ENCODE measurements at regions not wholly inside any gene's neighbourhood (a gene's known extent, or its start where the extent isn't known, plus 50 kb on each side); places are given as distances from the start of the nearest gene placed in this dataset.

GRCh38 chr9:105877721-105878120 is 183.4 kb downstream of the TMEM38B start:
- intact Hi-C loops (cut with micrococcal nuclease), result no loop called here
- DNase-seq (ENCODE audit: low spot score), result no peak

GRCh38 chr9:105879181-105879580 is 184.8 kb downstream of the TMEM38B start:
- Mint-ChIP-seq H3K4me1 (ENCODE audit: low read depth) (peaks cover 15% of the 10 kb centered on the region), H3K27ac (no peak overlapping the region), H3K36me3 (ENCODE audit: low read depth) (no peaks in the 10 kb centered on the region), H3K9me3 (no peaks in the 10 kb centered on the region), H3K27me3 (ENCODE audit: insufficient read depth) (peaks cover 16% of the 10 kb centered on the region), H3K4me3 (no peak overlapping the region)
- intact Hi-C loops (cut with micrococcal nuclease), result no loop called here
- DNase-seq (ENCODE audit: low spot score), result no peak

More at GRCh38 chr9:105877721-105878120, 183.4 kb downstream of the TMEM38B start:
- Mint-ChIP-seq H3K4me3 (no peak overlapping the region), H3K27me3 (ENCODE audit: insufficient read depth) (peaks cover 17% of the 10 kb centered on the region), H3K27ac (no peak overlapping the region), H3K9me3 (no peaks in the 10 kb centered on the region), H3K36me3 (ENCODE audit: low read depth) (no peaks in the 10 kb centered on the region), H3K4me1 (ENCODE audit: low read depth) (peaks cover under 1% of the 10 kb centered on the region)

- Mint-ChIP-seq H3K27me3 (ENCODE audit: insufficient read depth) (peaks cover 16% of the 10 kb centered on the region), H3K9me3 (no peaks in the 10 kb centered on the region), H3K4me3 (no peak overlapping the region), H3K4me1 (ENCODE audit: low read depth) (peaks cover 28% of the 10 kb centered on the region), H3K36me3 (ENCODE audit: low read depth) (no peaks in the 10 kb centered on the region), H3K27ac (no peak overlapping the region)
- intact Hi-C loops (cut with micrococcal nuclease), result loop anchor here (5.0 kb wide), 2 partner anchors 273 to 1292 kb away; no protein-coding TSS in a partner anchor
- no peak for DNase-seq (ENCODE audit: low spot score)
Observed at GRCh38 chr9:105880517-105880916, 186.2 kb downstream of the TMEM38B start.

DNA sequence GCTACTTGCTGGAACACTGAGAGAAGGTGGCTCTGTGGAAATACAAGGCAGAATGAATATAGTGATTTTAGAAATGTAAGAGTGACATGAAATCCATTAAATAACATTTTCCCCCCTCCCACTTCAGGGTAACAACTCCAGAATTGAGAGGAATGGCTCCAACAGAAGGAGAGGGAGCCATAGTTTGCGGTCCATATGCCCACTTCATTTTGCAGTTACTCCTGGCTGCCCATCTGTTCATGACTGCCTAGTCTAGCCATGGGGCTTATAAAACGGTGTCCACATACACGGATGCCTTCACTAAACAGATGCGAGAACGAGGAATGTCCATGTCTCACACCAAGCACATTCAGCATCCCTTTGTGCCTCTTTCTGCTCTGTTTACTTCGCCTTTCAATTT is 186.7 kb downstream of the TMEM38B start:
- no peaks in the 10 kb centered on the region for H3K36me3 Mint-ChIP-seq (ENCODE audit: low read depth)
- intact Hi-C loops (cut with micrococcal nuclease), result loop anchor here (1.0 to 5.0 kb wide), 3 partner anchors 39 to 1291 kb away; no protein-coding TSS in a partner anchor
- H3K9me3 Mint-ChIP-seq, result no peaks in the 10 kb centered on the region

GRCh38 chr9:105881654-105882349 is 187.5 kb downstream of the TMEM38B start:
- no peak overlapping the region for H3K4me3 Mint-ChIP-seq
- intact Hi-C loops (cut with micrococcal nuclease), result loop anchor here (1.0 to 5.0 kb wide), 3 partner anchors 40 to 1290 kb away; no protein-coding TSS in a partner anchor
- H3K27ac Mint-ChIP-seq, result no peak overlapping the region
- peak; percentile 52 for DNase-seq (ENCODE audit: low spot score)
- H3K4me1 Mint-ChIP-seq (ENCODE audit: low read depth), result peaks cover 30% of the 10 kb centered on the region
- no peaks in the 10 kb centered on the region for H3K36me3 Mint-ChIP-seq (ENCODE audit: low read depth)
- H3K9me3 Mint-ChIP-seq, result no peaks in the 10 kb centered on the region
- peaks cover 14% of the 10 kb centered on the region for H3K27me3 Mint-ChIP-seq (ENCODE audit: insufficient read depth)

More for the DNA sequence above, 186.7 kb downstream of the TMEM38B start:
- Mint-ChIP-seq H3K4me1 (ENCODE audit: low read depth) (peaks cover 30% of the 10 kb centered on the region), H3K4me3 (no peak overlapping the region), H3K27me3 (ENCODE audit: insufficient read depth) (peaks cover 16% of the 10 kb centered on the region), H3K27ac (no peak overlapping the region)
- no peak for DNase-seq (ENCODE audit: low spot score)

DNA sequence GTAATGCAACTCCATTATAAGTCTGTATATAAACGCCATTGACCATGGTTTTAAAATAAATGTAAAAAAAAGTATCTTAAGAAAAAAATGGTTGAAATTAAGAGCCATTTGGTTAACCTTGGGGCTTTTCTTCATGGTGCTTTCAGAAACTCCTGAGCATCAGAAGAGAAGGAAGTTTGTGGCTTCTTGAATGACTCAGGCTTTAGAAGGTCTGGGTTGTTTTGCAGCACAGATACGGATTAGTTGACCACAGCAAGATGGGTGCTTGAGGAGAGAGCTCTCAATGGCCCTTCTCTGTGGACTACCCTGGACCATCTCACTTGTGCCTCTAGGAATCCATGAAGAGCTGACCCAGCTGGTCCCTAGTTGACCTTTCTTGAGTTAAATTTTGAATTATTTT is 189.5 kb downstream of the TMEM38B start:
- peak; percentile 5 for DNase-seq (ENCODE audit: low spot score)
- intact Hi-C loops (cut with micrococcal nuclease), result loop anchor here (5.0 kb wide), 2 partner anchors 277 to 1288 kb away; no protein-coding TSS in a partner anchor
- H3K4me1 Mint-ChIP-seq (ENCODE audit: low read depth), result peaks cover 30% of the 10 kb centered on the region

DNA sequence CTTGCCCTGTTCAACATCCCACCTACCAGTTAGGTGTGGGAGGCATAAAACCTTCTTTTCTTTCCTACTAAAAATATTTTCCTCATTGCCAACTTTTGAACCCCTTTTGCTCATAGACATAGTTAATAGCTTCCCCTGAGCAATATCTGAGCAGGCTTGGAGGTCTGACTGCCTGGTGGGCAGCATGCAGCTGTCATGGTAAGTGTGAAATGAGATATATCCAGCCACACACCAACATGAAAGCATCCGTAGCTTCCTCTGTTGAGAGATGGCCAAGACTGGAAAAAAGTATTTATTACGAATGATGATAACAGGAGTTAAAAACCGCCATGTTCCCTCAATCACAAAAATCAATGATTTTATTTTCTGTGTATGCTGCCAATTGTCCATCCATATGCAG is 190.1 kb downstream of the TMEM38B start:
- DNase-seq (ENCODE audit: low spot score), result no peak
- no peak overlapping the region for H3K4me3 Mint-ChIP-seq
- H3K27me3 Mint-ChIP-seq (ENCODE audit: insufficient read depth), result peaks cover 12% of the 10 kb centered on the region
- intact Hi-C loops (cut with micrococcal nuclease), result loop anchor here (5.0 kb wide), 2 partner anchors 277 to 1288 kb away; no protein-coding TSS in a partner anchor
- H3K9me3 Mint-ChIP-seq, result no peaks in the 10 kb centered on the region
- no peaks in the 10 kb centered on the region for H3K36me3 Mint-ChIP-seq (ENCODE audit: low read depth)
- no peak overlapping the region for H3K27ac Mint-ChIP-seq
- peaks cover 30% of the 10 kb centered on the region for H3K4me1 Mint-ChIP-seq (ENCODE audit: low read depth)

More for the DNA sequence above, 189.5 kb downstream of the TMEM38B start:
- H3K4me3 Mint-ChIP-seq, result peak overlapping the region; percentile 12
- peak overlapping the region; percentile 58 for H3K27ac Mint-ChIP-seq
- no peaks in the 10 kb centered on the region for H3K36me3 Mint-ChIP-seq (ENCODE audit: low read depth)
- H3K27me3 Mint-ChIP-seq (ENCODE audit: insufficient read depth), result peaks cover 14% of the 10 kb centered on the region
- H3K9me3 Mint-ChIP-seq, result no peaks in the 10 kb centered on the region

DNA sequence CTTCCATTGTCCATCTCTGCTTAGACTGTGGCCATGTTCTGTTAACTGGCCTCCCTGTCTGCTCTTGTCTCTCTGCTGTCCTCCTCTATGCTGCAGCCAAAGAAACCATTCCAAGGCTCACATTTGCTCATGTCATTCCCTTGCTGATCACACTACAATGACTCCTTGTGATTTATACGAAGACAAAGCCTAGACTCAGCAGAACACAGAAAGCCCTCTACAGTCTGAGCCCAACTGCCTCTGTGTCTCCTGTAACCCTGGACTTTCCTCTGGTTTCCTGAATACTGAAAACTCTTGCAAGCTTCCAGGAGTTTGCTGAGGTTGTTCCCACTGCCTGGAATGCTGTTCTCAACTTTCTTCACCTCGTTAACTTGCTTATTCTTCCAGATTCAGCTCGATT is 191.8 kb downstream of the TMEM38B start:
- Mint-ChIP-seq H3K27ac (no peak overlapping the region), H3K4me1 (ENCODE audit: low read depth) (peaks cover 30% of the 10 kb centered on the region)
- intact Hi-C loops (cut with micrococcal nuclease), result no loop called here

GRCh38 chr9:105887679-105888078 is 193.3 kb downstream of the TMEM38B start:
- intact Hi-C loops (cut with micrococcal nuclease), result no loop called here
- peaks cover 10% of the 10 kb centered on the region for H3K27me3 Mint-ChIP-seq (ENCODE audit: insufficient read depth)
- H3K9me3 Mint-ChIP-seq, result no peaks in the 10 kb centered on the region
- no peak for DNase-seq (ENCODE audit: low spot score)
- H3K4me1 Mint-ChIP-seq (ENCODE audit: low read depth), result peaks cover 30% of the 10 kb centered on the region
- no peaks in the 10 kb centered on the region for H3K36me3 Mint-ChIP-seq (ENCODE audit: low read depth)
- no peak overlapping the region for H3K27ac Mint-ChIP-seq
- H3K4me3 Mint-ChIP-seq, result no peak overlapping the region

More for the DNA sequence above, 191.8 kb downstream of the TMEM38B start:
- DNase-seq (ENCODE audit: low spot score), result no peak
- Mint-ChIP-seq H3K27me3 (ENCODE audit: insufficient read depth) (peaks cover 11% of the 10 kb centered on the region), H3K9me3 (no peaks in the 10 kb centered on the region), H3K36me3 (ENCODE audit: low read depth) (no peaks in the 10 kb centered on the region), H3K4me3 (no peak overlapping the region)

DNA sequence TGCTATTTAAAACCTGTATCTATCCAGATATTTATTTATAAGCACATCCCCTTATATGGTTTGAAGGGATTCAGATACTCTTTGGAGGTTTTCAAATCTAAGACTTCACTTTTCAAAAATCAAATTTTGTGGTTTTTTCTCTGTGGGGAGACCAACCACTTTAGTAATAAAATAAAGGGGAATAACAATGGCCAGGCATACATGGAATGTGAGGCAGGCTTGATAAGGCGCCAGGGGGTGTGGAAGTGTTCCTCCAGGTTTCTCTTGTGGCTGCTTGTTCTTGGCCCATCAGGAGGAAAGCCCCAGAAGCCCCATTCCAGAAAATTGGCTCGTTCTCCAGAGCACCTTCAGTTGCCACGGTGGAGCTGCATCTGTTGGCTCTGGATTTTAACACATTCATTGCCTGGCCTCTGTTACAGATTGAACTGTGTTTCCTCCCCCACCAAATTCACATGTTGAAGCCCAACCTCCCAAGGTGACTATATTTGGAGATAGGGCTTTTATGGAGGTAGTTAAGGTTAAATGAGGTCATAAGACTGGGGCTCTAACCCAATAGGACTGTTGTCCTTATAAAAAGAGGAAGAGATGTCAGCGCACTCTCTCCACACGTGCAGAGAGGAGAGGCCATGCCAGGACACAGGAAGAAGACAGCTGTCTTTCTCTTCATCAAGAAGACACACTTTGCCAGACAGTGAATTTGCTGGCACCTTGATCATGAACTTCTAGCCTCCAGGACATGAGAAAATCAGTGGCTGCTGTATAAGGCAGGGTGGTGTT is 195.9 kb downstream of the TMEM38B start:
- H3K27ac Mint-ChIP-seq, result no peak overlapping the region
- no peaks in the 10 kb centered on the region for H3K9me3 Mint-ChIP-seq
- no peaks in the 10 kb centered on the region for H3K36me3 Mint-ChIP-seq (ENCODE audit: low read depth)
- peaks cover 5% of the 10 kb centered on the region for H3K4me1 Mint-ChIP-seq (ENCODE audit: low read depth)
- intact Hi-C loops (cut with micrococcal nuclease), result no loop called here
- H3K4me3 Mint-ChIP-seq, result no peak overlapping the region
- DNase-seq (ENCODE audit: low spot score), result no peak
- peaks cover 8% of the 10 kb centered on the region for H3K27me3 Mint-ChIP-seq (ENCODE audit: insufficient read depth)

DNA sequence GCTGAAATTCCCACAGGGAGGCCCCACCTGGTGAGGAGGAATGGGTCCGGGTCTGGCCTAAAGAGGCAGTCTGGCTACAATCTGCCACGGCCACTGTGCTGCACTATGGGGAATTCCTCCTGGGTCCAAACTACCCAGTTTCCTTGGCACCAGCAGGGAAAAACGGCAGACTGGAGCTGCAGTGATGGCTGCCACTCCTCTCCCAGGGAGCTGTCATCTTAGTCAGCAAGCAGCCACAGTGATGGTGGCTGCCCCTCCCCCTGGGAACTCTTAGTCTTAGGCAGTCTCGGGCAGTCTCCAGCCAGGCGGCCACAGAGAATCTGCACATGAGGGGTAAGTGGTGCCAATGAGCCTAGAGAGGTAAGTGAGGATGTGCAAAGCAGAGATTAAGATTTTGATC is 205.8 kb downstream of the TMEM38B start:
- no peak overlapping the region for H3K4me3 Mint-ChIP-seq

GRCh38 chr9:105901514-105902109 is 207.3 kb downstream of the TMEM38B start:
- H3K27me3 Mint-ChIP-seq (ENCODE audit: insufficient read depth), result peaks cover 4% of the 10 kb centered on the region
- no peak overlapping the region for H3K27ac Mint-ChIP-seq
- no peaks in the 10 kb centered on the region for H3K36me3 Mint-ChIP-seq (ENCODE audit: low read depth)
- no peaks in the 10 kb centered on the region for H3K9me3 Mint-ChIP-seq
- no peak for DNase-seq (ENCODE audit: low spot score)
- intact Hi-C loops (cut with micrococcal nuclease), result loop anchor here (5.0 kb wide), 1 partner anchor 1271 kb away; no protein-coding TSS in a partner anchor
- H3K4me3 Mint-ChIP-seq, result no peak overlapping the region
- H3K4me1 Mint-ChIP-seq (ENCODE audit: low read depth), result no peaks in the 10 kb centered on the region

More for the DNA sequence above, 205.8 kb downstream of the TMEM38B start:
- H3K27ac Mint-ChIP-seq, result no peak overlapping the region
- no peaks in the 10 kb centered on the region for H3K9me3 Mint-ChIP-seq
- H3K36me3 Mint-ChIP-seq (ENCODE audit: low read depth), result no peaks in the 10 kb centered on the region
- H3K4me1 Mint-ChIP-seq (ENCODE audit: low read depth), result no peaks in the 10 kb centered on the region
- DNase-seq (ENCODE audit: low spot score), result no peak
- intact Hi-C loops (cut with micrococcal nuclease), result loop anchor here (5.0 kb wide), 1 partner anchor 1272 kb away; no protein-coding TSS in a partner anchor
- peaks cover 4% of the 10 kb centered on the region for H3K27me3 Mint-ChIP-seq (ENCODE audit: insufficient read depth)

Measured in activated T-helper 1 cell treated with anti-CD3 and anti-CD28 coated beads, Interleukin-12 subunit alpha, Interleukin-12 subunit beta, Interleukin-2, Interleukin-4 antibody, amounts not matched to agents 30 ng/mL and 10 ng/mL and 1 ng/mL, durations not matched to agents 14 hours and 24 hours and 36 hours (primary cell).